GM18907 (cell line): ENCODE measurements at regions not wholly inside any gene's neighbourhood (a gene's known extent, or its start where the extent isn't known, plus 50 kb on each side); places are given as distances from the start of the nearest gene placed in this dataset.
"Not testable (repeated sequence)": the region's sequence is repeated elsewhere in the genome, so short reads cannot be mapped to it uniquely, and the experiment has no call there.

ENCODE experiments used
- ATAC-seq: cut with Tn5 transposase; IDR thresholded peaks from one replicate; pipeline ENCODE4 v1.9.1; 2021; ENCODE audit warnings: mild to moderate bottlenecking, moderate library complexity; ENCODE audit not compliant: unreplicated experiment

DNA sequence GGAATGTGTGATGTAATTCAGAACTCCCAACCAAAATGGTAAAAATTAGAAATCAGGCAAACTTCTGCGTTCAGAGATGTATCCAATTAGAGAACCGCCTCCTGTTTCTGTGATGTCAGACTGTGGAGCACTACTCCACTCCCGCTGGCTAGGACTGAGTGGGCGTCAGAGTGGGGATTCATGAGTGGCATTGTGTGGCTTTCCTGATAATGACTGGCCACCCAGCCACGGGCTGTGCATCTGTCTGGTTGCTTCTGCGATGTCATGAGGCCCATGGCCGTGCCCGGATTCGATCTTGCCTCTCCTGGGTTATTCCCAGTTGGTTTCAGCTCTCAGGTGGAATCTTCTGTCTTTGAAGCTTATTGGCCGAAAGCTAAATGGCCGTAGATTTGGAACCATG lies 87.1 kb upstream of the KCNA1 start:
- no peak for ATAC-seq

DNA sequence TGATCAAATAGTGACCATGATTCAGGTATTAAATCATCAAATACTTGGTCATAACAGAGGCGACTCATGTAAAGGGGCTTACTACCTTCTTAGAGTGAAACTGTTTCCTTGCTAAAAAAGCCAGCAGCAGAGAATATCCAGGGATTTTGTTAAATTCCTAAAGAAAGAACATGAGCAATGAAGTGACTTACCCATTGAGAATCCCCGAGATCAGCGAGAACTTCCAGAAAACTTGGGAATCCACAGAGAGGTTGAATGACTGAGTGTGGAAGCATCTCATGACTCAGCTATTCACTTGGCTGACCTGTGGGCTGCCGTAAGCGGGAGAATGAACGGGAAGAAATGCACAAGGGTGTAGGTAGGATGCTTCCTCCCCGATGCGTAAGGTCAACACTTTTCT lies 85.3 kb upstream of the KCNA1 start:
- ATAC-seq = no peak

DNA sequence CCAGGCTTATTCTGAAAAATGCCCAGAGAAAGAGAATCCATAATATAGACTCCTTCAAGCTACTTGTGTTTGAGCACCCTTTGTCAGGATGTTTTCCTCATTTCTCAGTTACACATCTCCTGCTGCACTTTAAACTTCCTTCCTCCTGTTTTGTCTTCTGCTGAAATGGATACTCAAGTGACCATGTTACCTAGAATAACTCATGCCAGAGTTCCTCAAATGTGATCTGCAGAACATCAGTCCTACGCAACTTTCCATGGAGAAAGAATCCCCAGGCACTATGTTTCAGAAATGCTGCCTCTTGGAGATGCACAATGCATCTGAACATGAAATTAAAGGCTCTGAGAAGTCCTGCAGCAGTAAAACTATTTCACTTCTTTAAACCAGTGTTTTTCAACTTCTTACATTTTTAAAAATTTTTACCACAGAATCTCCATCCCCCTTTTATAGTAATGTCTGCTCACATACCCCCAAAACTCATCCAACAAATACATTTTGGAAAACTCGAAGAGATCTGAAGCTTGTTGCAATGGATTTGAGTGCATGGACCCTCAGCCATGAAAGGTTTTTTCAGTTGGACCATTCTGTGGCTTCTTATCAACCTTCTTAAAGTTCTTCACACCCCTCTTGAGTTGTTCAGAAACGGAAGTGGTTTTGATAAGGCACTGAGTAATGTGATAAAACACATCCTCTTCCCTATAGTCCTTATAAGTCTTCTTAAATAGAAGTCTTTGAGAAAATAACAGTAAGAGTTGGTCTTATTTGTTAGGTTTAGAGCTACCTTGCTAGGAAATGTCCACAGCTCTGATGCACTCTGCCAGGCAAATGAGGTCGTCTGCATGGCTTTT lies 84.5 kb upstream of the KCNA1 start:
- no peak for ATAC-seq

DNA sequence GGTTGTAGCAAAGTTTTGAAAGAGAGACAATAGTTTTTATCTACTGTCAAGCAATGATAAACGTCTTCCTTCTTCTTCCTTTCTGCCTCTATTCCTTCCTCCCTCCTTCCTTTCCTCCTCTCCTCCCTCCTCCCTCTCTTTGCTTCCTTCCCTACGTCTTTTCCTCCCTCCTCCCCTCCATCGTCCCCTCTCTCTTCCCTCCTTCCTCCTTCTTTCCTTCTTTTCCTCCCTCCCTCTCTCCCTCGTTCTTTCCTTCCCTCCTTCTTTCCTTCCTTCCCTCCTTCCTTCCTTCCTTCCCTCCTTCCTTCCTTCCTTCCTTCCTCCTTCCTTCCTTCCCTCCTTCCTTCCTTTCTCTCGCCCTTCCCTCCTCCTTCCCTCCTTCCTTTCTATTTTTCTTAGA lies 82.8 kb upstream of the KCNA1 start:
- no peak for ATAC-seq

DNA sequence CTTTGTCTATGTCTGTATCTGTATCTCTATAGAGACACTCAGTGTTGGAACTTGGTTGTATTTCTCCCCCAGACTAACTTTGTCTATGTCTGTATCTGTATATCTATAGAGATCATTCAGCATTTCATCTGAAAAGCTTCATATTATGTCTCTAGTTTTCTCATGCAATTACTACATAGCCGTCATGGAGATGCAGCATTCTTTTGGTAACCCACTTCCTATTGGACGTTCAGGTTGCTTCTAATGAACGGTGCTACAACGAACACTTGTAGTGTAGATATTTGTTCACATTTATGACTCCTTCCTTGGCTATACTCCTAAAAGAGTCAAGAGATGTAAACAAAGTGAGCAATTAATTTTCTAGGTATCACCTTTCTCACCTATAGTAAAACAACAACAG lies 81.5 kb upstream of the KCNA1 start:
- no peak for ATAC-seq

DNA sequence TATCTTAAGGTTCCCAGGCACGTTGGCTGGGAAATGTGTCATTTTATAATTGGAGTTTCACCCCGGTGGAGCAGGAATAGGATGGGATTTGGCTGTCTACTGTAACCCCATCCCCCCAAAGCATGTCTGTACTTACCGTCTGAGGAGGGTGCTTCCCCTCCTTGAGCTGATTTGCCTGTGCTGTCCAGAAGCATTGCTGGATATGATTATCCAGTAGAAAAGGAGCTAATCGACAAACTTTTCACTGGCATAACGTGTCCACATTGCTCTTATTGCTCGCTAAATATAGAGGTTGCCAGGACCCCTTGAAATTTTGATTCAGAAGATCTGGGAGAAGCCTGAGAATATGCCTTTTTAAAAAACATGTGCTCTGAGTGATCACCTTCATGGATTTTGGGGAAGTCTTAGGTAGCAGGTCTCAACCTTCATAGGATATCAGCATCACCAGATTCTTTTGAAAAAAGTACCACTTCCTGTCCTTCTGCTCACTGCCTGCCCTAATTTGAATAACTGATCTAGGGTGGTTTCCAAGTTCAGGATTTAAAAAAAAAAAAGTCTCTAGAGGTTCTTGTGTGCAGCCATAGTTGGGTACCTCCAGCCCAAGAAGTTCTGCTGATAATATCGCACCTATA lies 80.4 kb upstream of the KCNA1 start:
- ATAC-seq = peak; percentile 81

DNA sequence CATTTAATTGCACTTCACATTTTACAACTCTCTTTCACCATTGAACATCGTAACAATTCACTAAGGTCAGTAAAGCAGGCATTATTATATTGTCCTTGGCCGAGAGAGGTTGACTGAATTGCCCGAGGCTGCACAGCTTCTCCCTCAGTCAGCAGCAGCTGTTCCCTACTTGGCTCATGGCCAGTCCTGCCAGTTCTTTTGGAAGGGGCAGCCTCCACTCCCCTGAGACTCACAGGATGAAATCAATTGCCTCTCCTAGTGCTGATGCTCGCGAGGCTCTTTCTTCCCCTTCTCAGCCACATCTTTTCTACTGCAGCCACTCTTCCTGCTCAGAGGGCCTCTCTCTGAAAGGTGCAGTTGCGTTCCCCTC lies 79.9 kb upstream of the KCNA1 start:
- ATAC-seq = peak; percentile 22

DNA sequence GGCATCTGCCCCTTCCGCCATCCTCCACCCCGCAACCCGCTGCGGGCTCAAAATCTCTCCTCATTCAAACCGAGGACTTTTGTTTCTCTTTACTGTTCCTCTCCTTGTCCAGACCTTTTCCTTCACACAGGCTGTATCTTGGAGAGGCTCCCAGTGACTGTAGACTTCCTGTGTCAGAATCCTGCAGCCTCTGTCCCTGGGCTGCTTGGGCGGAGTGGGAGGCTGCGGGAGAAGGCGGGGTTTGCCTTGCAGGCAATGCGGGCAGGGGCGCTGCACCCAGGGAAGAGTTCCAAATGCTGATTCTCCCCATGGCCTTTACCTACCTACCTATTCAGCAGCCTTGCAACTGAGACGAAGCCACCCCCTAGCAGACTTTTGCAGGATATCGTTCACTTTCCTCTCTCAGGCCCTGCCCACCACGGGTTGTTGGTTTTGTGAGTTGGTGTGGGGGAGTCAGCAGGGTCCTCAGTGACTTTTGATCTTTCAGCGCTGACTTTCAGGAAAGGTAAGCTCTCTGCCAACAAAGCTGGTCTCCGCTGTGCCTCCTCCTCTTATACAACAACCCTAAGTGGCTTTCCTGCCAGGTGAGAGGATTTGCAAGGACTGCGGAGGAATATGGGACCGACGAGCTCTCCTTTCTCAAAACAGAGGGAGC lies 79.0 kb upstream of the KCNA1 start:
- no peak for ATAC-seq

DNA sequence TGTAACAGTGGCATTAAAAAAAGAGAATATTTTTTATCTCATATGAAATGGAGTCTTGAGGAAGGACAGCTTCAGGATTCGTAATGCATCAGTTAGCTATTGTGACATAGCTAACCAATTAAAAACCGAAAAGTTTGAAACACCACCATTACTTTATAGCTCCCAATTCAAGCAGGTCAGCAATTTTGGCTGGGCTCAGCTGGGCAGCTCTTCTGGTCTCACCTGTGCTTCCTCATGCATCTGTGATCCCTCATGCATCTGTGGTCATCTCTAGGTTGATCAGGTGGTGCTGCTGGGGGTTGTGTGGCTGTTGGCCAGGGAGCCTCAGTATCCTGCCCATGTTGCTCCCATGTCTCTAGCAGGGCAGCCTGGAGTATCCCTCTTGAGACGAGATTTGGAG lies 76.7 kb upstream of the KCNA1 start:
- ATAC-seq = no peak

DNA sequence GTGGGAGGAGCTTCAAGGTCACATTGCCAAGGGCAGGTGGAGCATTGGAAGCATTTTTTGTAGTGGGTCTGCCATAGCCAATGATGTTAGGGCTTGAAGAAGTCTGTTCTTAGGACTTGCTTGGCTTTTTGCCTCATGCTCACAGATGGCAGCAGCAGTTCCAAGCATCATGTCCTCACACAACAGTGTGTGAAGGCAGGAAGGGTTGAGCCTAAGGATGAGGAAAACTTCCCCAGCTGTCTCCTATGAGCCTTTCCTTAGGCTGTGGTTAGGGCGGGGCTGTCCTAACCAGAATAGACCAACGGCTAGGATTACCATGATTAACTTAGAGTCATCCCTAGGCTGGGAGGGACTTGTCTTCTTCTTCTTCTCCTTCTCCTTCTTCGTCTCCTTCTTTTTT lies 76.2 kb upstream of the KCNA1 start:
- no peak for ATAC-seq

DNA sequence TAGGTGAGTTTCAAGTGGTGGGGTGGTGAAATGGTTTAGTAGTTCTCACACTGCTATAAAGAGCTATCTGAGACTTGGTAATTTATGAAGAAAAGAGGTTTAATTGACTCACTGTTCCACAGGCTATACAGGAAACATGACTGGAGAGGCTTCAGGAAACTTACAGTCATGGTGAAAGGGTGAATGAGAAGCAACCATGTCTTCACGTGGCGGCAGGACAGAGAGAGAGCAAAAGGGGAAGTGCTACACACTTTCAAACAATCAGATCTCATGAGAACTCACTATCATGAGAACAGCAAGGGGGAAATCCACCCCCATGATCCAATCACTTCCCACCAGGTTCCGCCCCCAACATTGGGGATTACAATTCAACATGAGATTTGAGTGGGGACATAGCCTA lies 67.3 kb upstream of the KCNA1 start:
- ATAC-seq = not testable (repeated sequence)

DNA sequence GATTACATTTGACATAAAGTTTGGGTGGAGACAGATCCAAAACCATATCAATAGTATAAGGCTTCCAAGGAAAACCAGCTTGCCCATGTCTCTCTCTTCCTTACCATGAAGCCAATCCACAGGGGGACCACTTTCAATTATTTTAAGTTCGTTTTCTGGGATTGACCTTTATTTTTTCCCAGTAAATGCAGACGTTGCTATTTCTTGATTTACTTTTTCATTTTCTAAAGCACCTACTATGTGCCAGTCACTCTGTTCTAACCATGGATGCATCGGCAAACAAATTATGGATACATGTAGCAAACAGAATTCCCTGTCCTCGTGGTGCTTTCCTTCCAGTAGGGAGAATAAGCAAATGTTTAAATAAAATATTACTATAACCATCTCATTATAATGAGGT lies 65.8 kb upstream of the KCNA1 start:
- ATAC-seq = no peak

DNA sequence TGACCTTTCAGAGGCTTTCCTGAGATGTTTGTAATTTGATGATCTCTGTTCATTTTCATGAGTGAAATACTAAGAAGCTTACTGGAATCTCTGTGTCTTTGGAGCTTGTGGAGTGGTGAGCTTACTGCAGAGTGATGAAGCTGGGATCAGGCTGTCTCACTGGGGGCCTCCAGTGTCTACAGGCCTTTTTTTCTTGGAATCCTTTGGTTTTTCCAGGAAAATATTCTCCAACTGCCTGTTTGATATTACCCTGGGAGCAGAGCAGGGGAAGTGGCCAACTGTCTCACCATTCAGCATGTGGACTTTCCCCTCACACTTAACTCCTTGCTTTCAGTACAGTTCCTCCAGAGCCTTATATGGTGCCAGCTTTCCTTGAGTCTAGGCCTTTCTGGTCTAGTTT lies 62.0 kb upstream of the KCNA1 start:
- no peak for ATAC-seq

DNA sequence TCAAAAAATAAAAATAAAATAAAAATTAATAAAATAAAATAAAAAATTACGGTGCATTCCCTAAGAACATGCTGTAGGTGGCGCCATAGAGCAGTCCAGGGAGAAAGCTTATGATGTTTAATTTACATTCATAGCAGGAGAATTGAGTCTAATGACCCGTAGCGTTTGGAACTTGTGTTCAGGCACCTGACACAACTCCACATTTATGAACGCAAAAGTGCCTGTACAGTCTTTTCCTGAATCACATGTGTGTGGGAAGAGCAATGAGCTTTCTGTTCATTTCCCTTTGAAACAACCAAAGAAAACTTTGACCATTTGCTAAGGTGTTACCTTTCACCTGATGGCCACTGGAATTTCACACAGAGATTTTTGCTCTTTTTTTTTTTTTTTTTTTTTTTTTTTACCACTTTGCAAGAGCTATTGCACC lies 60.6 kb upstream of the KCNA1 start:
- ATAC-seq = no peak

DNA sequence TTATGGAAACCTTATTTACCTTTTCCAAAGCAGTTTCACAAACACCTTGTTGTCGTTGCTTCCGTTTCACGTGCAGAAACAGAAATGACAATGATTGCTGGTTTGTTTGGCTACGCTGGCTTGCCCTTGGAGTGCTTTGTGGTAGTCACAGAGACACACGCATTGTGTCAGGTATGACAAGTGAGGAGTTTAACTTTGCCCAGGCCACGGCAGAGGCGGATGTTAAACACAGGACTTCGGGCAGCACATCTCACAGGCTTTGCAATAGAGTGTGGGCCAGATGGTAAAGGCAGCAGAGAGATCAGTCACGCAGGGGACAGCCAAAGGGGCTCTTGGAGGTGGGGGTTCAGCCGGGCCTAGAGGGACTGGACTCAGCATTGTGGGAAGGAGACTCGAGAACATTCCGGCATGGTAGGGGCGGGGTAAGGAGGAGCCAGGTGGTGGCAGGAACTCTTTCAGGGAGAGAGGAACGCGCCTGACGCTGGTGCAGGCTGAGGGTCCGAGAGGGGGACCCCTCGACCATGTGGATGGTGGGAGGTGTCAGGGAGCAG lies 59.8 kb upstream of the KCNA1 start:
- no peak for ATAC-seq

DNA sequence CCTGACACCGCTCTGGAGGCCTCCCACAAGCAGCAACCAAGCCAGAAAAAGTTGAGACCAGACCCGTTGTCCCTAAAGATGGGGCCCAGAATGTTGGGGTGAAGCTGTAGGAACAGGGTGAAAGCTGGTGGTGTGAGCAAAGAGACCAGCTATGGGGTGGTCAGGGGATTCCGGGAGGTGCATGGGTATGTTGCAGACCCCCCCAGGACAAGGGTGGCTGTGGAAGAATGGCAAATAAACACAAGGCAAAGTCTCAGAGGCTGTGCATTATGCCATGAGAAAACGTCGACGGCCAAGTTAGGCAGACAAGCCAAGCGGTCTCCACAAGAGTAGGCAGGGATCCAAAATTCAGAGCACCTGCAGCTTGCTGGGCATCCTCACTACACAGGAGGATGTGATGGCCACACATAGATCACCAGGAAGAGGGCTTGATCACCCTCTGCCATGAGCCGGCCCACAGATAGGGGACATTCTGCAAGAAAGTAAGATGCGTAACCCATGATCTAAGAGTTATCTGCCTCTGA lies 58.8 kb upstream of the KCNA1 start:
- no peak for ATAC-seq

DNA sequence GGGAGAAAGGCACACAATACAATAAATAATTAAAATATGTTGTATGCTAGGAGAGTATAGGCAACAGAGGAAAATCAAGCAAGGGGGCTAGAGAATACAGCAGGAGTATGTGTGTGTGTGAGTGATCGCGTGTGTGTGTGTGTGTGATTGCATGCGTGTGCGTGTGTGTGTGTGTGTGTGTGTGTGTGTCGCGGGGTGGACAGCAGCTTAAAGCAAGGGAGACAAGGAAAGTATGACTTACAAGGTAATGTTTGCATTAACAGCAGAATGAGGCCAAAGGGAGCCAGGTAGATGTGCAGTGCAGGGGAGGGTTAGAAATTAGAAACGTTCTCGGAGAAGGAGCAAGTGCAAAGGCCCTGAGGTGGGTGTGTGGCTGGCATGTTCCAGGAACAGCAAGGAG lies 57.4 kb upstream of the KCNA1 start:
- no peak for ATAC-seq

DNA sequence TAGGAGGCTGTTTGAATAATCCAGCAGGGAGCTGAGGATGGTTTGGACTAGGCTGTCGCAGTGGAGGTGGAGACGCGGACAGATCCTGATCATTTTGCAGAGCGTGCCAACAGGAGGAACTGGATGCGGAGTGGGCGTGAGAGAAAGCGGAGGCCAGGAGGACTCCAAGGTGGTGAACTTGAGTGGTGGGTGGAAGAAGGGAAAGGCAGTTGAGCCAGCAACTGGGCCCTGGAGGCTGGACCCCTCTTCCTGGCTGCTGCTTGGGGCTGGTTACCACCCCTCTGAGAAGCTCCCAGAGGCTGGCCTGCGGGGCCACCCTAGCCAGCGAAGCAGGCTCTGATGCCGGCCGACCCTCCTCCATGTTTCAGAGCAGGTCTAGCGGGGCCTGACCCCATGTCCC lies 56.8 kb upstream of the KCNA1 start:
- no peak for ATAC-seq

DNA sequence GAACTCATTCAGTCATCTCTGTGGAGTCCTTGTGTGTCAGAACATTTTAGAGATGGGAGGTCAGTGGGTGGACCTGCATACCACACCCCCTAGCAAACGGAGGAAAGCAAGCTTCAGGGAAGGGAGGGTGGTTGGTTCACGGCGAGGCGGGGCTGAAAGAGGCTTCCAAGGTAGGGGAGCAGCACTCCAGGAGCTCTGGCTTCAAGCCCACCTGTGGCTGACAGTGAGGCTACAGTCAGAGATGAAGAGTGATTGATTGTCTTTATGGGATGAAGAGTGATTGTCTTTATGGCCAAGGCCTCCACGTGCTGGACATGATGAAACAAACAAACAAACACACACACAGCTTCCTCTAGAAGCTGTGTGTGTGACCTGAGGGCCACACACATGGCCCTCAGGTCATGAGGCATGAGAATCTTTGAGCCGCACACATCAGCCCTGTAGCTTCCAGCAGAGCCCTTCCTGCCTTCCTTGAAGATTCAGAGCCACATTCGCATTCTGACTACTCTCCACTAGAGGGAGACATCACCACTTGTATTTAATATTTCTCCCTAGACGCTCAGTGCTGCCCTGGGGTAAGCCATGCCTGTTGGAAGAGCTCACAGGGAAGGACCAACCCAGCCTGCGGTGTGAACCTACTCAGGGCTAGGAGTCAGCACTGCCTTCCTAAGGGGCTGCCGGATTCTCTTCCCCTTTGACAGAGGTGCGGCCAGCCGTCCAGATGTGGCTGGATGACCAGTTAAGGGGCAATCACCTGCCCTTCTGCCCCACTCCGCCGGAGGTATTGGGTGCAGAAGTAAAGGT lies 54.4 kb upstream of the KCNA1 start:
- peak; percentile 59 for ATAC-seq

DNA sequence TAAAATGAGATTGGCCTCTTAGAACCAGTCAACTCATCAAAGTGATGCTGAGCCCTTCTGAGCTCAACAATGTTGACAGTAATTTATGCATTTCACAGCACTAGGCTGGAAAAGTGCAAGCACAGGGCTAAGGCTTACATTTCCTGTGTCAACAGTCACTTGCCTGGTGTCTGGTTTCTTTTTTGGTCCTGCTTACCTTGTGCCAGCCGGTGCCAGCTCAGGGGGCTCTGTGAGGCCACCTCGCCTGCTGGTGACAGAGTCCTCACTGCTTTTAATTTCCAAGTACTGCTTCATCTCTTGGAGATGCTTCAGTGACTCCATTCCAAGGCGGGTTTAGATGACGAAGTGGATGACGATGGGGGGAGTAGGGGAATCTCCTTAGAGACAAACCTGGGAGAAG lies 53.1 kb upstream of the KCNA1 start:
- ATAC-seq = no peak
